Erythroblast (primary cell): ENCODE measurements at regions not wholly inside any gene's neighbourhood (a gene's known extent, or its start where the extent isn't known, plus 50 kb on each side); places are given as distances from the start of the nearest gene placed in this dataset.

Source experiments
- GATA1 ChIP-seq: IDR thresholded peaks from 2 replicates; pipeline ENCODE4 v1.6.1; 2011; ENCODE audit warnings: low read depth, mild to moderate bottlenecking, control low read depth, low read length, moderate library complexity
- POLR2A ChIP-seq: IDR thresholded peaks from 2 replicates; pipeline ENCODE4 v1.6.1; 2011; ENCODE audit warnings: mild to moderate bottlenecking, low read length

DNA sequence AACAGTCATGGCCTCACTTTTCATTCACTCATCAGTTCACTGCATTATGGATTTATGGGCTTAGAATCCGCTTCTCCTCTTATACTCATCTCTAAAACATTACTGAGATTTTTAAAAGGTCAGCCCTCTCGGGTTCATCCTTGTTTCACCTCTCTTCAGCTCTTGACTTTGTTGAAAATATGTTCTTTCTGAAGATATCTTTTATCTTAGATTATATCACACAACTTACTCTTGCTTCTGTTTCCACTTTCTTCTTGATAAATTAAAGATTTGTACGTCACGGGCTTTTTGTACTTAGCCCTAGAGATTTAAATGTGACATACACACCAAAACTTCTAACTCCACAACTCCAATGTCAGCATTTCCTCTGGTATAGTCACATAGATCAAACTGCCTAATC lies 342.5 kb upstream of the TMEM229A start:
- TF ChIP-seq POLR2A (no peak), GATA1 (no peak)
